ELF-1 (cell line): ENCODE measurements at regions not wholly inside any gene's neighbourhood (a gene's known extent, or its start where the extent isn't known, plus 50 kb on each side); places are given as distances from the start of the nearest gene placed in this dataset.

ENCODE experiments used
- DNase-seq: peaks from one replicate; pipeline ENCODE4 v3.0.0-alpha.2; 2016; ENCODE audit warnings: low read depth, low spot score

GRCh38 chr9:87818308-87818707 is 64.4 kb upstream of the SPATA31E1 start:
- DNase-seq, result no peak

- no peak for DNase-seq
Observed at GRCh38 chr9:87824216-87824875, 58.3 kb upstream of the SPATA31E1 start.

GRCh38 chr9:87824886-87825285 is 57.8 kb upstream of the SPATA31E1 start:
- DNase-seq, result no peak

GRCh38 chr9:87826331-87826730 is 56.3 kb upstream of the SPATA31E1 start:
- peak; percentile 25 for DNase-seq

- DNase-seq, result no peak
Observed at GRCh38 chr9:87827341-87827740, 55.3 kb upstream of the SPATA31E1 start.

GRCh38 chr9:87829756-87830155 is 52.9 kb upstream of the SPATA31E1 start:
- DNase-seq, result no peak

- DNase-seq, result no peak
Observed at GRCh38 chr9:87830446-87830845, 52.2 kb upstream of the SPATA31E1 start.

GRCh38 chr9:87831159-87831558 is 51.5 kb upstream of the SPATA31E1 start:
- DNase-seq, result no peak
